ENCODE measurements at regions not wholly inside any gene's neighbourhood (a gene's known extent, or its start where the extent isn't known, plus 50 kb on each side); places are given as distances from the start of the nearest gene placed in this dataset.

GRCh38 chr12:124517260-124518050 is 50.0 kb downstream of the NCOR2 start:
- peak; percentile 91 for DNase-seq

- DNase-seq = no peak
Measured at GRCh38 chr12:124516850-124517249, 50.6 kb downstream of the NCOR2 start.

GRCh38 chr12:124515981-124516380 is 51.4 kb downstream of the NCOR2 start:
- no peak for DNase-seq

- no peak for DNase-seq
Measured at GRCh38 chr12:124514996-124515932, 52.1 kb downstream of the NCOR2 start.

- no peak for DNase-seq
Measured at GRCh38 chr12:124514145-124514995, 53.0 kb downstream of the NCOR2 start.

- DNase-seq = no peak
Measured at GRCh38 chr12:124513297-124513867, 54.0 kb downstream of the NCOR2 start.

GRCh38 chr12:124512667-124513296 is 54.6 kb downstream of the NCOR2 start:
- DNase-seq = peak; percentile 88

- DNase-seq = no peak
Measured at GRCh38 chr12:124511259-124511985, 56.0 kb downstream of the NCOR2 start.

- DNase-seq = no peak
Measured at GRCh38 chr12:124510301-124510970, 57.0 kb downstream of the NCOR2 start.

- DNase-seq = peak; percentile 73
Measured at GRCh38 chr12:124509676-124510300, 57.6 kb downstream of the NCOR2 start.

- DNase-seq = no peak
Measured at GRCh38 chr12:124509300-124509675, 58.1 kb downstream of the NCOR2 start.

- no peak for DNase-seq
Measured at GRCh38 chr12:124508381-124509079, 58.9 kb downstream of the NCOR2 start.

- peak; percentile 92 for DNase-seq
Measured at GRCh38 chr12:124507188-124508109, 60.0 kb downstream of the NCOR2 start.

- DNase-seq = no peak
Measured at GRCh38 chr12:124506832-124507153, 60.6 kb downstream of the NCOR2 start.

- peak; percentile 87 for DNase-seq
Measured at GRCh38 chr12:124506145-124506831, 61.1 kb downstream of the NCOR2 start.

- no peak for DNase-seq
Measured at GRCh38 chr12:124505001-124505818, 62.2 kb downstream of the NCOR2 start.
